C4-2B (cell line): ENCODE measurements at regions not wholly inside any gene's neighbourhood (a gene's known extent, or its start where the extent isn't known, plus 50 kb on each side); places are given as distances from the start of the nearest gene placed in this dataset.

Source experiments
- H3K27ac ChIP-seq: fragments of 450-650 bp; 2 replicates; pipeline ENCODE4 v1.5.1; 2017
- ZFX ChIP-seq: fragments of 450-650 bp; IDR thresholded peaks from 2 replicates; pipeline ENCODE4 v1.6.1; 2017
- TF ChIP-seq, protein P1 (sequence below): fragments of 450-650 bp; conservative IDR thresholded peaks from 2 replicates; pipeline ENCODE4 v1.5.1; 2017; ENCODE audit warnings: mild to moderate bottlenecking

DNA sequence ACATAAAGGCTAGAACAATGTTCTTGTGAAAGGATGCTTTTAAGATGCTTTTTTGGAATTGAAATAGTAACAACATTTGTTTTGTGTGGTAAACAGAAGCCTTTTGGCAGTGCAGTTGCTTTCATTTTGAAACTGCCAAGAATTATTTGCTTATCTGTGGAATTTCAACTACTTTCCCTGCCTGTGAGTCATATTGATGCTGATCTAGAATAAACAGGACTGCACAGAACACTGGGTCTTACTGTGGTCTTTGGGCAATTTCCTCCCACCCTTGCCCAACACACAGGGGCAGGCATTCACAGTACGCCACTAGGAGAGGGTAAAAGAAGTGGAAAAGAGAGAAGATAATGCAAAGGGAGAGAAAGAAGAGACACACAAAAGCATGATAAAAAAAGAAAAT is 483.7 kb downstream of the ELAVL2 start:
- no peak overlapping the region for H3K27ac ChIP-seq
- no peak for TF ChIP-seq ZFX
- TF ChIP-seq, protein P1, sequence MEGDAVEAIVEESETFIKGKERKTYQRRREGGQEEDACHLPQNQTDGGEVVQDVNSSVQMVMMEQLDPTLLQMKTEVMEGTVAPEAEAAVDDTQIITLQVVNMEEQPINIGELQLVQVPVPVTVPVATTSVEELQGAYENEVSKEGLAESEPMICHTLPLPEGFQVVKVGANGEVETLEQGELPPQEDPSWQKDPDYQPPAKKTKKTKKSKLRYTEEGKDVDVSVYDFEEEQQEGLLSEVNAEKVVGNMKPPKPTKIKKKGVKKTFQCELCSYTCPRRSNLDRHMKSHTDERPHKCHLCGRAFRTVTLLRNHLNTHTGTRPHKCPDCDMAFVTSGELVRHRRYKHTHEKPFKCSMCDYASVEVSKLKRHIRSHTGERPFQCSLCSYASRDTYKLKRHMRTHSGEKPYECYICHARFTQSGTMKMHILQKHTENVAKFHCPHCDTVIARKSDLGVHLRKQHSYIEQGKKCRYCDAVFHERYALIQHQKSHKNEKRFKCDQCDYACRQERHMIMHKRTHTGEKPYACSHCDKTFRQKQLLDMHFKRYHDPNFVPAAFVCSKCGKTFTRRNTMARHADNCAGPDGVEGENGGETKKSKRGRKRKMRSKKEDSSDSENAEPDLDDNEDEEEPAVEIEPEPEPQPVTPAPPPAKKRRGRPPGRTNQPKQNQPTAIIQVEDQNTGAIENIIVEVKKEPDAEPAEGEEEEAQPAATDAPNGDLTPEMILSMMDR: no peak

DNA sequence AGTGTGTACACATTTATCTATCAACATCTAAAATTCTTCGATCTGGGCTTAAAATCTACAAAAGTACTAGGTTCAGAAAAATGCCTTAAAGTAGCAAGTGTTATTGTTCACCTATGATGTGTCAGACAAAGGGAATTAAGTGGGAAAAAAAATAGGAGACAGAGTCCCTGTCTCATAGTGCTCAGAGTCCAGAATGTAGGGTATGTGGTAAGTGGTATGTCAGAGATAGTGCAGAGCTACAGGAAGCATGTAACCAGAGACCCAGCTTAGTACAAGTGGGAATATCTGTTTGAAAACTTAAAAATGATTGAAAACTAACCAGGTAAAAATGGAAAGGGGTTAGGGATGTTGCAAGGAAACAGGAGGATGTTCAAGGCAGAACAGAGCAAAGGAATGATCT is 482.8 kb downstream of the ELAVL2 start:
- TF ChIP-seq ZFX: no peak
- TF ChIP-seq, protein P1: no peak
- H3K27ac ChIP-seq: no peak overlapping the region

DNA sequence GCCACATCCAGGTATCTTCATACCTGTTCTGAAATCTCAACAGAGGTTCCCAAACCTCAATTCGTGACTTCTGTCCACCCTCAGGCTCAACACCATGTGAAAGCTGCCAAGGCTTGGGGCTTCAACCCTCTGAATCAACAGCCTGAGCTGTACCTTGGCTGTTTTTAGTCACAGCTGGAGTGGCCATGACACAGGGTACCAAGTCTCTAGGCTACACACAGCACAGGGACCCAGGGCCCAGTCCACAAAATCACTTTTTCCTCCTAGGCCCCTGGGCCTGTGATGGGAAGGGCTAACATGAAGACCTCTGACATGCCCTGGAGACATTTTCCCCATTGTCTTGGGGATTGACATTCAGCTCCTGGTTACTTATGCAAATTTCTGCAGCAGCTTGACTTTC is 464.9 kb downstream of the ELAVL2 start:
- TF ChIP-seq, protein P1: no peak
- TF ChIP-seq ZFX: no peak
- H3K27ac ChIP-seq: no peak overlapping the region

DNA sequence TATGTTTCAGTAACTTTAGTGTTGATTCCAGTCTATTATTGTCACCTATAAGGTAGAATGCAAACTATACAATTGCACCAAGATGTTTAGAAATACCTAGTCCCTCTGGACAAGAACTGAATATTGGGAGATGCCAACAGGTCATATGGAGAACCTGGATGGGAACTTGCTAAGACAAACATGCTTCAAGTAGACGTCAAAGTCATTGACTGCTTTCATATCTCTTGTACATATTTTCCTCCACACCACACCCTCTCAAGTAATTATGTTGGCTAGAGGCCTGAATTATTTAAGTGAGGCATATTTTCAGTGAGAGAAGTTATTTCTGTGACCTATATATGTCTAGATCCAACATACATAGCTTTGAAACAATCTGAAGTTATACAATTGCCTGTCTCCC is 453.3 kb downstream of the ELAVL2 start:
- TF ChIP-seq ZFX: no peak
- no peak overlapping the region for H3K27ac ChIP-seq

DNA sequence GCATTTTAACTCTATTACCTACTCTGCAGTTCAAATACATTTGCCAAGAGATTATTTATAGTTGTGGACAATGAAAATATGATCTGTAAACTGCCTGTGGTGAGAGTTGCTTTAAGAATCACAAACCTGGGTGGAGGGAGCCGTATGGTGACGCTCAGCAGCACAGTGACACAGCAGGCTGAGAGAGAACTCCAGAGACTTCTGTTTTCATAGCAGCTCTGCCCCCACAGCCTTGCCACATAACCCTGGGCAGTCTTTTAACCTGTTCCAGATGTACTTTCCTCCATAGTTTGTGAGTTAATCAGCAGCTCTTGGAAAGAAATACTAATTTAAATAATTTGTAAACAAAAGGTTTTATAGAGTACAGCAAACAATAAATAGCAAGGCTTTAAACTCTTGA is 450.5 kb downstream of the ELAVL2 start:
- H3K27ac ChIP-seq: no peak overlapping the region

DNA sequence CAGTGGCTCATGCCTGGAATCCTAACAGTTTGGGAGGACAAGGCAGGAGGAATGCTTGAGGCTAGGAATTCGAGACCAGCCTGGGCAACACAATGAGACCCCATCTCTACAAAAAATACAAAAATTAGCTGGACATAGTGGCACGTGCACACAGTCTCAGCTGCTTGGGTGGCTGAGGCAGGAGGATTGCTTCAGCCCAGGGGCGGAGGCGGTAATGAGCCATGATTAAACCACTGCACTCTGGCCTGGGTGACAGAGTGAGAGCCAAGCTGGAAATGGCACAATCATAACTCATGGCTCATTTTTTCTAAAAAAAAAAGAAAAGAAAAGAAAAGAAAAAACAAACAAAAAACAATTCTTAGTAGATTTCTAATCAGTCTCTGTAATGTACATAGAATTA is 446.2 kb downstream of the ELAVL2 start:
- no peak overlapping the region for H3K27ac ChIP-seq
- TF ChIP-seq ZFX: no peak
- TF ChIP-seq, protein P1: no peak

More for the DNA sequence above, 450.5 kb downstream of the ELAVL2 start:
- no peak for TF ChIP-seq ZFX
- TF ChIP-seq, protein P1: no peak

DNA sequence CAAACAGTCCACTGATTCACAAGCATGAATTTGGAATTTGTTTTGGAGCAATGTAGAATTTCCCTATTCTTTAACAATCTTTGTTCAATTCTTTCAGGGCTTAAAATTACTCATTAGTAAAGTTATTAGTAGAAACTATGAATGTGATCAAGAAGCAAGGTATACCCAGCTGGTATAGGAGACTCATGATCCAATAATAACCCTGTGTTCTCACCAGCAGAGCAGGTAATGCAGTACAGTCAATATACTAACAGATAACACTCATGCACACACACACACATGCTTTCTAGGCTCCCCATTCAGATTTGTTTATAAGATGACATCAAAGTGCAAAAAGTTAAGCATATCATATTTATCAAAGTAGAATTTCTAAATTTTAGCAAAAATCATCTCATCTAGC is 445.2 kb downstream of the ELAVL2 start:
- H3K27ac ChIP-seq: no peak overlapping the region
- TF ChIP-seq, protein P1: no peak
- TF ChIP-seq ZFX: no peak

DNA sequence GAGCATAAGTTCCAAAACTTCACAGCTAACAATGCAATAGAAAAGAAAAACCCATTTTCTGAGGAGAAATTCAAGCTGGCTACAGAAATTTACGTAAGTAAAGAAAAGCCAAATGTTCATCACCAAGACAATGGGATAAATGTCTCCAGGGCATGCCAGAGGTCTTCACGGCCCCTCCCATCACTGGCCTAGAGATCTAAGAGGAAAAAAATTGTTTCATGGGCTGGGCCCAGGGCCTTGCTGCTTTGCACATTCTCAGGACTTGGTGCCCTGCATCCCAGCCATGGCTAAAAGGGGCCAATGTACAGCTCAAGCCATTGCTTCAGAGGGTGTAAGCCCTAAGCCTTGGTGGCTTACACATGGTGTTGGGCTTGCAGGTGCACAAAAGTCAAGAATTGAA is 443.6 kb downstream of the ELAVL2 start:
- no peak for TF ChIP-seq ZFX
- TF ChIP-seq, protein P1: no peak
- H3K27ac ChIP-seq: no peak overlapping the region
